KMS-11 (cell line): ENCODE measurements at regions not wholly inside any gene's neighbourhood (a gene's known extent, or its start where the extent isn't known, plus 50 kb on each side); places are given as distances from the start of the nearest gene placed in this dataset.

Source experiments
- H2AFZ ChIP-seq: fragments of 200-600 bp; sonication (generic); 2 replicates; pipeline ENCODE4 v1.6.1; 2016; ENCODE audit warnings: antibody characterized with exemption, mixed run types, low read depth
- H3K27ac ChIP-seq: fragments of 200-600 bp; sonication (generic); 2 replicates; pipeline ENCODE4 v1.6.1; 2016; ENCODE audit warnings: mild to moderate bottlenecking, mixed run types
- H3K27me3 ChIP-seq: fragments of 200-600 bp; sonication (generic); 2 replicates; pipeline ENCODE4 v1.6.1; 2017; ENCODE audit warnings: mild to moderate bottlenecking, low read depth, mixed run types, moderate library complexity; ENCODE audit not compliant: insufficient read depth
- H3K36me3 ChIP-seq: fragments of 200-600 bp; sonication (generic); 2 replicates; pipeline ENCODE4 v1.6.1; 2017; ENCODE audit warnings: mild to moderate bottlenecking, mixed run types; ENCODE audit not compliant: insufficient read depth
- H3K4me1 ChIP-seq: fragments of 200-600 bp; sonication (generic); 2 replicates; pipeline ENCODE4 v1.6.1; 2016; ENCODE audit warnings: mild to moderate bottlenecking, low read depth, mixed run types; ENCODE audit not compliant: poor library complexity, severe bottlenecking
- H3K4me2 ChIP-seq: fragments of 200-600 bp; sonication (generic); 2 replicates; pipeline ENCODE4 v1.7.0; 2016; ENCODE audit warnings: mild to moderate bottlenecking, mixed run types
- H3K4me3 ChIP-seq: fragments of 200-600 bp; sonication (generic); IDR thresholded peaks from 2 replicates; pipeline ENCODE4 v1.6.1; 2017; ENCODE audit warnings: low read depth, low read length, mixed read lengths; ENCODE audit not compliant: insufficient read depth
- H3K79me2 ChIP-seq: fragments of 200-600 bp; sonication (generic); 2 replicates; pipeline ENCODE4 v1.6.1; 2016; ENCODE audit warnings: low read depth, mixed run types; ENCODE audit not compliant: insufficient read depth
- H3K9ac ChIP-seq: fragments of 200-600 bp; sonication (generic); 2 replicates; pipeline ENCODE4 v1.6.1; 2016; ENCODE audit warnings: mild to moderate bottlenecking, mixed run types
- H4K20me1 ChIP-seq: fragments of 200-600 bp; sonication (generic); 2 replicates; pipeline ENCODE4 v1.6.1; 2016; ENCODE audit warnings: mild to moderate bottlenecking, mixed run types; ENCODE audit not compliant: insufficient read depth
- CTCF ChIP-seq: fragments of 200-600 bp; sonication (generic); conservative IDR thresholded peaks from 2 replicates; pipeline ENCODE4 v1.6.1; 2017; ENCODE audit warnings: low read depth, mild to moderate bottlenecking, antibody characterized with exemption, low read length, moderate library complexity, mixed read lengths

DNA sequence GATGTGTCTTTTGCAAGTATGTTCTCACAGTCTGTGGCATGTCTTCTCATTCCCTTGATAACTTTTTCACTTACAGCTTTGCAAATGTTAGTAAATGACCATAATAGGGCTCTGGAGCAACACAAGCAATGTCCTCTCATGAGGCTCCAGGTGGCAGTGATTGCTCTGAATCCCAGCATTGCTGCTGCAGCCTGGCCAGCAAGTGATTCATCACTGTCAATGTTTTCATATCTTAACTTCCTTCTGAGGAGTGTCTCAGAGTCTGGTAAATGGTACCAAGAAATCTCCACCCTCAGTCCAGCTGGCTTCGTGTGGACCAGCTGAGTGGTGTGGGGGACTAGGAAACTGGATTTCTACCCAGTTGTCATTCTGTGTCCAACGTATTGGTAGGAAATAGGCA lies 139.6 kb downstream of the MYLK4 start:
- Histone ChIP-seq H2AFZ (no peak overlapping the region), H3K9ac (no peak overlapping the region), H3K4me3 (no peak overlapping the region), H3K27ac (no peak overlapping the region), H3K27me3 (no peaks in the 10 kb centered on the region), H3K36me3 (no peaks in the 10 kb centered on the region), H3K4me2 (no peak overlapping the region), H3K79me2 (no peaks in the 10 kb centered on the region), H3K4me1 (no peaks in the 10 kb centered on the region), H4K20me1 (no peaks in the 10 kb centered on the region)
- TF ChIP-seq CTCF, result no peak

DNA sequence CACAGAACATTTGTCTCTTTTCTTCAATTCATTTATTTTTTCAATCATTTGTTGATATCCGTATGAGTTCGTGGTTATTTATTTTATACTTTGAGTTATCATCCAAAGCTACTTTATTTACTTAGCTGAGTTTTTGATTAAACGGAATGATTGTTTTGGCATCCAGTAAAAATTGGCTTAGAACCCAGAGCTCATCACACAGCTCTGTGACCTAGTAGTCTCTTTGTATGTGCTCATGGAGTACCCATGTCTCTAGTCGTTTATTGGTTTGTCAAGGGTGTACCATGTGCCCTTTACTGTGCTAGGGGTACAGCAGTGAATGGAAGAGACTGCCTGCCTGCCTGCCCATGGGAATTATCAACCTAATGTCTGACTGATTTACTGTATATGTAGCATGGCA lies 142.2 kb downstream of the MYLK4 start:
- Histone ChIP-seq H4K20me1 (no peaks in the 10 kb centered on the region), H2AFZ (no peak overlapping the region), H3K36me3 (no peaks in the 10 kb centered on the region), H3K4me2 (no peak overlapping the region), H3K4me3 (no peak overlapping the region), H3K79me2 (no peaks in the 10 kb centered on the region), H3K27ac (no peak overlapping the region), H3K27me3 (no peaks in the 10 kb centered on the region), H3K9ac (no peak overlapping the region), H3K4me1 (no peaks in the 10 kb centered on the region)
- TF ChIP-seq CTCF, result no peak

- Histone ChIP-seq H3K27me3 (no peaks in the 10 kb centered on the region), H3K4me3 (no peak overlapping the region), H4K20me1 (no peaks in the 10 kb centered on the region), H2AFZ (no peak overlapping the region), H3K79me2 (no peaks in the 10 kb centered on the region), H3K36me3 (no peaks in the 10 kb centered on the region), H3K9ac (no peak overlapping the region), H3K4me2 (no peak overlapping the region), H3K27ac (no peak overlapping the region), H3K4me1 (no peaks in the 10 kb centered on the region)
- no peak for TF ChIP-seq CTCF
Measured at GRCh38 chr6:2600363-2600762, 150.4 kb downstream of the MYLK4 start.

DNA sequence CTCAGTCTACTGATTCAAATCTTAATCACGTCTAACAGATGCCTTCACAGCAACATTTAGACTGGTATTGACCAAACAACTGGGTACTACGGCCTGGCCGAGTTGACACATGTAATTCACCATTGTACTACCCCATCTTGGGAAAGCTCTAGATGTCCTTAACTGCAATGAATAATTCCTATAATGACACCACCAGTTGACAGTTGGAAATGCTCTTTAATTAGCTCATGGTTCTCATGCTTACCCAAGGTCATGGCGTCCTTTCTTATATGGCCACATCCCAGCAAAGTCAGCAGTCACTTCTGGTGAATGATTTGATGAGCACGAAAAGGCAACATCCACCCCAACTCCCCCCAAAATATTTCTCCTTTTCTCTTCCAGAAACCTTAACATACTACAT lies 150.9 kb downstream of the MYLK4 start:
- no peaks in the 10 kb centered on the region for H3K79me2 ChIP-seq
- no peaks in the 10 kb centered on the region for H3K27me3 ChIP-seq
- H3K4me3 ChIP-seq, result no peak overlapping the region
- no peaks in the 10 kb centered on the region for H3K4me1 ChIP-seq
- no peak overlapping the region for H3K4me2 ChIP-seq
- H3K9ac ChIP-seq, result no peak overlapping the region
- no peak for TF ChIP-seq CTCF
- H2AFZ ChIP-seq, result no peak overlapping the region
- no peaks in the 10 kb centered on the region for H4K20me1 ChIP-seq
- no peaks in the 10 kb centered on the region for H3K36me3 ChIP-seq
- no peak overlapping the region for H3K27ac ChIP-seq

DNA sequence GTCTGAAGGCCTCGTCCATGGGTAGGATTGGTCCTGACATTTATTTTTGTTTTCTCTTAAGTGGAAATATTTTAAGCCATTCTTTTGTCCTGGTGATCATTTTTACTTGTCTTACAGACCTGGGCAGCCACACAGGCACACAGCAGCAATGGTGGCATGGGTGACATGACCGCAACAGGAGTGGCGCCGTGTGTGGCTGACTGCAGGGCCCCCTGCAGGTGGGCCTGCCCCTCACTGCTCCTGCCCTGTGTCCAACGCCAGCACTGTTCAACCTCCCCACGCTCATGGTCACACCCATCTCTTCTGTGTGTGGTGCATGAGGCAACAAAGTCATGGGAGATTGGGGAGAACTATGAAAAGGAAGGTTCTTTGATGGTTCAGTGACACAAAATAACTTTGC lies 151.9 kb downstream of the MYLK4 start:
- Histone ChIP-seq H3K4me2 (no peak overlapping the region), H3K79me2 (no peaks in the 10 kb centered on the region), H3K9ac (no peak overlapping the region), H4K20me1 (no peaks in the 10 kb centered on the region), H3K4me1 (no peaks in the 10 kb centered on the region), H3K36me3 (no peaks in the 10 kb centered on the region), H3K27me3 (no peaks in the 10 kb centered on the region), H2AFZ (no peak overlapping the region), H3K4me3 (no peak overlapping the region), H3K27ac (no peak overlapping the region)
- no peak for TF ChIP-seq CTCF
